Peyer's patch (tissue), 4 donors: ENCODE measurements at regions not wholly inside any gene's neighbourhood (a gene's known extent, or its start where the extent isn't known, plus 50 kb on each side); places are given as distances from the start of the nearest gene placed in this dataset.

Source experiments
- DNase-seq, 3 donors: peaks; one replicate each; pipeline ENCODE4 v3.0.0-alpha.2; 2017 to 2019
- H3K27ac ChIP-seq, 4 donors: fragments of 200-600 bp; sonication (generic); one replicate each; pipeline ENCODE4 v1.5.1; 2016 to 2019
- H3K27me3 ChIP-seq, 2 donors: fragments of 200-600 bp; sonication (generic); one replicate each; pipeline ENCODE4 v1.5.1; 2019
- H3K36me3 ChIP-seq, 3 donors: fragments of 200-600 bp; sonication (generic); one replicate each; pipeline ENCODE4 v1.5.1; 2016 to 2019
- H3K4me1 ChIP-seq, 4 donors: fragments of 200-600 bp; sonication (generic); one replicate each; pipeline ENCODE4 v1.5.1; 2016 to 2019
- H3K4me3 ChIP-seq, 4 donors: fragments of 200-600 bp; sonication (generic); 1 replicate in 3 of 4; 2 replicates in 1 of 4; pipeline ENCODE4 v1.5.1; 2016 to 2019; ENCODE audit warnings: mild to moderate bottlenecking in 1 of 4
- H3K9me3 ChIP-seq, 4 donors: fragments of 200-600 bp; sonication (generic); one replicate each; pipeline ENCODE4 v1.5.1; 2016 to 2019; ENCODE audit warnings: mild to moderate bottlenecking in 1 of 4
- CTCF ChIP-seq, 6 experiments: fragments of 450-650 bp in 4 of 6; fragments of 200-600 bp in 2 of 6; sonication (generic) in 1 of 6; IDR thresholded peaks; one replicate each; pipeline ENCODE4 v1.5.1; 2017 to 2019; ENCODE audit warnings: antibody characterized with exemption in 6 of 6, mild to moderate bottlenecking in 3 of 6, moderate library complexity in 1 of 6
- POLR2A ChIP-seq, 2 donors: fragments of 450-650 bp; IDR thresholded peaks; one replicate each; pipeline ENCODE4 v1.5.1; 2017; ENCODE audit warnings: antibody characterized with exemption in 2 of 2, mild to moderate bottlenecking in 2 of 2, moderate library complexity in 2 of 2

- Histone ChIP-seq H3K9me3 (no peaks in the 10 kb centered on the region), H3K36me3 (no peaks in the 10 kb centered on the region), H3K27me3 (no peaks in the 10 kb centered on the region), H3K4me1 (no peaks in the 10 kb centered on the region), H3K27ac (no peak overlapping the region), H3K4me3 (no peak overlapping the region)
- no peak for DNase-seq
- TF ChIP-seq CTCF (IDR thresholded peaks at IDR 0.05) (no peak), POLR2A (IDR thresholded peaks at IDR 0.05) (no peak)
These were observed 168.2 kb upstream of the RAI14 start for GRCh38 chr5:34487956-34488355.

- H3K27me3 ChIP-seq = no peaks in the 10 kb centered on the region
- no peaks in the 10 kb centered on the region for H3K4me1 ChIP-seq
- no peaks in the 10 kb centered on the region for H3K36me3 ChIP-seq
- TF ChIP-seq POLR2A (IDR thresholded peaks at IDR 0.05) = no peak
- TF ChIP-seq CTCF (IDR thresholded peaks at IDR 0.05) = no peak
- H3K27ac ChIP-seq = no peak overlapping the region
- no peak overlapping the region for H3K4me3 ChIP-seq
- DNase-seq = no peak
- no peaks in the 10 kb centered on the region for H3K9me3 ChIP-seq
These were observed 167.1 kb upstream of the RAI14 start for GRCh38 chr5:34488984-34489383.

GRCh38 chr5:34490506-34491250 lies 165.4 kb upstream of the RAI14 start:
- TF ChIP-seq POLR2A (IDR thresholded peaks at IDR 0.05) = no peak
- TF ChIP-seq CTCF (IDR thresholded peaks at IDR 0.05) = no peak
- H3K4me3 ChIP-seq = no peak overlapping the region
- no peaks in the 10 kb centered on the region for H3K9me3 ChIP-seq
- DNase-seq = no peak
- no peaks in the 10 kb centered on the region for H3K27me3 ChIP-seq
- no peaks in the 10 kb centered on the region for H3K36me3 ChIP-seq
- no peaks in the 10 kb centered on the region for H3K4me1 ChIP-seq
- H3K27ac ChIP-seq = no peak overlapping the region

GRCh38 chr5:34491251-34491620 lies 164.9 kb upstream of the RAI14 start:
- Histone ChIP-seq H3K9me3 (no peaks in the 10 kb centered on the region), H3K36me3 (no peaks in the 10 kb centered on the region), H3K27me3 (no peaks in the 10 kb centered on the region), H3K27ac (no peak overlapping the region), H3K4me3 (no peak overlapping the region), H3K4me1 (no peaks in the 10 kb centered on the region)
- no peak for TF ChIP-seq POLR2A (IDR thresholded peaks at IDR 0.05)
- TF ChIP-seq CTCF (IDR thresholded peaks at IDR 0.05) = no peak
- DNase-seq = no peak

- Histone ChIP-seq H3K4me1 (peaks cover 0 to 13% (median 0%) of the 10 kb centered on the region in 4 donors), H3K27ac (no peak overlapping the region), H3K9me3 (no peaks in the 10 kb centered on the region), H3K27me3 (no peaks in the 10 kb centered on the region), H3K4me3 (no peak overlapping the region), H3K36me3 (no peaks in the 10 kb centered on the region)
- DNase-seq = no peak
- TF ChIP-seq POLR2A (IDR thresholded peaks at IDR 0.05) = no peak
- TF ChIP-seq CTCF (IDR thresholded peaks at IDR 0.05) = no peak
These were observed 161.9 kb upstream of the RAI14 start for GRCh38 chr5:34494111-34494755.
